Gastroesophageal sphincter (tissue), 3 donors: ENCODE measurements at regions not wholly inside any gene's neighbourhood (a gene's known extent, or its start where the extent isn't known, plus 50 kb on each side); places are given as distances from the start of the nearest gene placed in this dataset.

Experiments used
- EP300 ChIP-seq: sonication (generic); formaldehyde crosslinking; IDR thresholded peaks from one replicate; pipeline ENCODE4 v1.6.1; 2017; ENCODE audit warnings: antibody characterized with exemption, mild to moderate bottlenecking
- POLR2A ChIP-seq, 2 donors: fragments of 450-650 bp; IDR thresholded peaks; one replicate each; pipeline ENCODE4 v1.6.1; 2017; ENCODE audit warnings: antibody characterized with exemption in 2 of 2, mild to moderate bottlenecking in 2 of 2, moderate library complexity in 1 of 2
- POLR2AphosphoS5 ChIP-seq: sonication (generic); formaldehyde crosslinking; IDR thresholded peaks from one replicate; pipeline ENCODE4 v1.6.1; 2017; ENCODE audit warnings: antibody characterized with exemption
- TF ChIP-seq, protein P1 (sequence below), 4 experiments: fragments of 200-600 bp in 2 of 4; fragments of 450-650 bp in 2 of 4; sonication (generic) in 1 of 4; IDR thresholded peaks; one replicate each; pipeline ENCODE4 v1.5.1; 2017 to 2019; ENCODE audit warnings: antibody characterized with exemption in 4 of 4, mild to moderate bottlenecking in 2 of 4, moderate library complexity in 2 of 4

DNA sequence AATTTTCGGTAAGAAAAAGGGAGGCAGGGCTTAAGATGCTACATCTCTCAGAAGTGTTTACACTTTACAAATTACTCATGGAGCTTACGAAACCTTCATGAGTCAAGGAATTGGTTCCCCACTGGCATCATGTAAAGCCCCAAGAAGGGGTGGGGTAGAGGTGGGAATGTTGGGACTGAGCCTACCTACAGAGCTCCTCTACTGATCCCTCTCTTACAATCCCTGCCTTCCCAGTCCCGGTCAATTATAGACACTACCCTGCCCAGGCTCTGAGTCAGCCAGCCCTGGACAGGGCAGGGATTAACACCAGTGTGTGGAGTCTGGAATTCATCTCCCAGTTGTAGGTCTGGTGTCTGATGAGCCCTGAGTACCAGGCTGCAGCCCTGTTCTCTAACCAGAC is 248.9 kb downstream of the PAX3 start:
- TF ChIP-seq EP300 (no peak), POLR2AphosphoS5 (no peak), POLR2A (IDR thresholded peaks at IDR 0.05) (no peak)
- TF ChIP-seq, protein P1, sequence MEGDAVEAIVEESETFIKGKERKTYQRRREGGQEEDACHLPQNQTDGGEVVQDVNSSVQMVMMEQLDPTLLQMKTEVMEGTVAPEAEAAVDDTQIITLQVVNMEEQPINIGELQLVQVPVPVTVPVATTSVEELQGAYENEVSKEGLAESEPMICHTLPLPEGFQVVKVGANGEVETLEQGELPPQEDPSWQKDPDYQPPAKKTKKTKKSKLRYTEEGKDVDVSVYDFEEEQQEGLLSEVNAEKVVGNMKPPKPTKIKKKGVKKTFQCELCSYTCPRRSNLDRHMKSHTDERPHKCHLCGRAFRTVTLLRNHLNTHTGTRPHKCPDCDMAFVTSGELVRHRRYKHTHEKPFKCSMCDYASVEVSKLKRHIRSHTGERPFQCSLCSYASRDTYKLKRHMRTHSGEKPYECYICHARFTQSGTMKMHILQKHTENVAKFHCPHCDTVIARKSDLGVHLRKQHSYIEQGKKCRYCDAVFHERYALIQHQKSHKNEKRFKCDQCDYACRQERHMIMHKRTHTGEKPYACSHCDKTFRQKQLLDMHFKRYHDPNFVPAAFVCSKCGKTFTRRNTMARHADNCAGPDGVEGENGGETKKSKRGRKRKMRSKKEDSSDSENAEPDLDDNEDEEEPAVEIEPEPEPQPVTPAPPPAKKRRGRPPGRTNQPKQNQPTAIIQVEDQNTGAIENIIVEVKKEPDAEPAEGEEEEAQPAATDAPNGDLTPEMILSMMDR (IDR thresholded peaks at IDR 0.05) = no peak
